Thyroid gland (tissue), 4 donors: ENCODE measurements at regions not wholly inside any gene's neighbourhood (a gene's known extent, or its start where the extent isn't known, plus 50 kb on each side); places are given as distances from the start of the nearest gene placed in this dataset.

ENCODE experiments used
- POLR2A ChIP-seq, 2 donors: fragments of 450-650 bp; IDR thresholded peaks; one replicate each; pipeline ENCODE4 v1.6.1; 2017; ENCODE audit warnings: antibody characterized with exemption in 2 of 2, mild to moderate bottlenecking in 2 of 2, moderate library complexity in 1 of 2
- TF ChIP-seq, protein P1 (sequence below), 6 experiments: fragments of 200-600 bp in 3 of 6; fragments of 450-650 bp in 3 of 6; sonication (generic) in 3 of 6; IDR thresholded peaks; one replicate each; pipeline ENCODE4 v1.5.1; 2016 to 2019; ENCODE audit warnings: antibody characterized with exemption in 6 of 6, mild to moderate bottlenecking in 2 of 6, inconsistent platforms in 1 of 6, moderate library complexity in 1 of 6

DNA sequence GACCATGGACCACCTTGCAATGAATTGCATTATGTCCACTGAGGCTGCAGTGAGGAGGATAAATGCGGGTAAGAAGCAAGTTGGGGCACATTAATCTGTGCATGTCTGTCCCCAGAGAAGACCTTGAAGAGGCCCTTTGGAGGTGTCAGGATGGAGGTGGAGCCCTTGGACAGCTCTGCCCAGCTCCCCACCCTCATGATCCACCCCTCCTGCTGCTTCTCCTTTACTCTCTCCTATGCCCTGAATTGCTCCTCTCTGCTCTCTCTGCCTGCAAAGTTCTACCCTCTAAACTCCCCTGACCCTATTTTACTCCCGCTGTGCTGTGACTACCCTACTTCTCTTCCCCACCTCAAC lies 292.4 kb upstream of the USP24 start:
- TF ChIP-seq, protein P1, sequence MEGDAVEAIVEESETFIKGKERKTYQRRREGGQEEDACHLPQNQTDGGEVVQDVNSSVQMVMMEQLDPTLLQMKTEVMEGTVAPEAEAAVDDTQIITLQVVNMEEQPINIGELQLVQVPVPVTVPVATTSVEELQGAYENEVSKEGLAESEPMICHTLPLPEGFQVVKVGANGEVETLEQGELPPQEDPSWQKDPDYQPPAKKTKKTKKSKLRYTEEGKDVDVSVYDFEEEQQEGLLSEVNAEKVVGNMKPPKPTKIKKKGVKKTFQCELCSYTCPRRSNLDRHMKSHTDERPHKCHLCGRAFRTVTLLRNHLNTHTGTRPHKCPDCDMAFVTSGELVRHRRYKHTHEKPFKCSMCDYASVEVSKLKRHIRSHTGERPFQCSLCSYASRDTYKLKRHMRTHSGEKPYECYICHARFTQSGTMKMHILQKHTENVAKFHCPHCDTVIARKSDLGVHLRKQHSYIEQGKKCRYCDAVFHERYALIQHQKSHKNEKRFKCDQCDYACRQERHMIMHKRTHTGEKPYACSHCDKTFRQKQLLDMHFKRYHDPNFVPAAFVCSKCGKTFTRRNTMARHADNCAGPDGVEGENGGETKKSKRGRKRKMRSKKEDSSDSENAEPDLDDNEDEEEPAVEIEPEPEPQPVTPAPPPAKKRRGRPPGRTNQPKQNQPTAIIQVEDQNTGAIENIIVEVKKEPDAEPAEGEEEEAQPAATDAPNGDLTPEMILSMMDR (IDR thresholded peaks at IDR 0.05), result no peak
- TF ChIP-seq POLR2A (IDR thresholded peaks at IDR 0.05), result no peak
